Bronchial epithelial cell (primary cell): ENCODE measurements at regions not wholly inside any gene's neighbourhood (a gene's known extent, or its start where the extent isn't known, plus 50 kb on each side); places are given as distances from the start of the nearest gene placed in this dataset.
"Not testable (repeated sequence)": the region's sequence is repeated elsewhere in the genome, so short reads cannot be mapped to it uniquely, and the experiment has no call there.

Experiments
- DNase-seq: peaks from one replicate; pipeline ENCODE4 v3.0.0-alpha.2; 2010; ENCODE audit warnings: low read depth
- FAIRE-seq: peaks from 2 replicates; lab custom pipeline; 2011; peaks lifted over from hg19 to GRCh38; lab: Jason Lieb, UNC
- H3K27me3 ChIP-seq: 2 replicates; pipeline ENCODE4 v1.5.1; 2011; ENCODE audit warnings: low read length; ENCODE audit not compliant: control insufficient read depth, insufficient read depth
- H3K36me3 ChIP-seq: 2 replicates; pipeline ENCODE4 v1.5.1; 2011; ENCODE audit warnings: low read length; ENCODE audit not compliant: control insufficient read depth, insufficient read depth
- H3K4me3 ChIP-seq: 2 replicates; pipeline ENCODE4 v1.5.1; 2011; ENCODE audit warnings: mild to moderate bottlenecking, low read depth, low read length, control low read depth
- CTCF ChIP-seq: IDR thresholded peaks from 2 replicates; pipeline ENCODE4 v1.5.1; 2011; ENCODE audit warnings: mild to moderate bottlenecking, moderate library complexity, low read length, control low read depth, inconsistent platforms; ENCODE audit not compliant: insufficient read depth, severe bottlenecking

GRCh38 chr10:23493711-23494110 lies 54.8 kb downstream of the OTUD1 start:
- no peaks in the 10 kb centered on the region for H3K27me3 ChIP-seq
- FAIRE-seq, result no peak
- no peak for DNase-seq
- no peak for TF ChIP-seq CTCF
- H3K36me3 ChIP-seq, result no peaks in the 10 kb centered on the region
- H3K4me3 ChIP-seq, result no peak overlapping the region

DNA sequence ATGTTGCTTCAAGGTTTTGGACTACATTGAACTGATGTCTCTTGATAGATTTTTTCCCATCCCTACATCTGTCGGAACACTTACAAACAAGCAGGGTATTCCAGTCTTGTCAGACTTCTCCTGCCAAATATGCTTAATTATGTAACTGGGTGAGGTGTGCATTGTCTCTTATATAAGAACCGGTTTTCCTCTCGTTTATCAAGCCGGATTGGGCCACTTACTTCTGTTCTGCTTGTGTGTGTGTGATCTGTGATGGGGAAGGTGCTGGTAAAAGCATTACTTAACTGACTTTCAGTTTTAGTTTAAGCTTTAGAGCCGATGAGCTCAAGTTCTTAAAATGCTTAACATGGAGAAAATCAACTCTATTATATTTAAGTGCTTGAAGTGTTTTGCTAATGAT lies 57.9 kb downstream of the OTUD1 start:
- no peak for DNase-seq
- no peak for FAIRE-seq
- TF ChIP-seq CTCF, result no peak

GRCh38 chr10:23499372-23500132 lies 60.7 kb downstream of the OTUD1 start:
- TF ChIP-seq CTCF, result no peak
- DNase-seq (no peak), FAIRE-seq (no peak)
- Histone ChIP-seq H3K27me3 (no peaks in the 10 kb centered on the region), H3K36me3 (no peaks in the 10 kb centered on the region), H3K4me3 (no peak overlapping the region)

More for the DNA sequence above, 57.9 kb downstream of the OTUD1 start:
- Histone ChIP-seq H3K36me3 (no peaks in the 10 kb centered on the region), H3K4me3 (no peak overlapping the region), H3K27me3 (no peaks in the 10 kb centered on the region)

DNA sequence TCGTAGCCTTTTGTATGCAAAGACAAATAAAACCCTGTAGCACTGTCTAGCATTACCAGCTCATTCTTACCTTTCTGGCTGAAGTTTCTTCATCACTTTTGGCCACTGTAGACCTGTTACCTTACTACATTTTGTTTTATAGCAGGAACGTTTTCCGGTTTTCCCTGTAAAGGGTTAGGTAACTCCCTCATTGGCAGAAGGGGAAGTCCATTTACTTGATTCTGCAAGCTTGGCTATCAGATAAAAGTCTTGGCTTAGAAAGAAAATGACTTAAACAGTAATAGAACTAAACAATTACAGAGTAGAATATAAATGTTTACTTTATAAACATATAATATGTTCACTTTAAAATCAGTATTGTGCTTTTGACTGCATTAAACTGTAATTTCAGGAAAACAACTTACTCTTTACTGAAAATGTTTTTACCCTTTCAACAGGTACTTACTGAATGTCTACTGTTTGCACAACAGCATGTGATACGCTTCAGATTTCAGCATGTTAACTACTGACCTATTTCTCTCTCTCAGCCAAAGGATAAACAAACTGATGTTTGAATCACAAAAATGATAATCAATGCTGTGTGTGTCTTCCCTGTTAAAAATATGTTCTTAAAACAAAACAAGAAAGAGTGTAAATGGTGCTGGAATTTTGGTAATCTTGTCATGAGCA lies 67.1 kb downstream of the OTUD1 start:
- no peak for TF ChIP-seq CTCF
- H3K4me3 ChIP-seq, result no peak overlapping the region
- no peaks in the 10 kb centered on the region for H3K27me3 ChIP-seq
- DNase-seq (no peak), FAIRE-seq (no peak)
- no peaks in the 10 kb centered on the region for H3K36me3 ChIP-seq

DNA sequence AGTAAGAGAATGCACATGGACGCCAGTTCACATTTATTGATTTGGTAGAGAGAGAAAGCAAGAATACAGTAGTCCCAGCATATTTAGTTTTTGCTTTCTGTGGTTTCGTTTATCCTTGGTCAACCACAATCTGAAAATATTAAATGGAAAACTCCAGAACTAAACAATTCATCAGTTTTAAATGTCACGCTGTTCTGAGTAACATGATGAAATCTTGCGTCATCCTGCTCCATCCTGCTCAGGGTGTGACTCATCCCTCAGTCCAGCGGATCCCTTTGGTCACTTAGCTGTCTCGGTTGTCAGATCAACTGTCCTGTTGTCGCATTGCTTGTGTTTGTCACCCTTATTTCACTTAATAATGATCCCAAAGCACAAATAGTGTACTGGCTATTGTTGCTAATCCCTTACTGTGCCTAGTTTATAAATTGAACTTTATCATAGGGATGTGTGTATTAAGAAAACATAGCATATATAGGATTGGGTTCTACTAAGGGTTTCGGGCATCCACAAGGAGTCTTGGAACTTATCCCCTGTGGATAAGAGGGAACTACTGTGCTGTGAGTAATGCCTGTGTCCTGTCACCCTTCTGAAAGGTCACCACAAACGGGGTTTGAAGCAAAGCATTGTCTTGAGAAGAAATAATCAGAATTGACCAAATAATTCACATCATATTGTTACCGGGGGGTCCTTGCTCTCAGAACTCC lies 73.6 kb downstream of the OTUD1 start:
- no peak for FAIRE-seq
- peak; percentile 74 for DNase-seq
- H3K36me3 ChIP-seq, result no peaks in the 10 kb centered on the region
- H3K27me3 ChIP-seq, result no peaks in the 10 kb centered on the region
- no peak for TF ChIP-seq CTCF
- no peak overlapping the region for H3K4me3 ChIP-seq

DNA sequence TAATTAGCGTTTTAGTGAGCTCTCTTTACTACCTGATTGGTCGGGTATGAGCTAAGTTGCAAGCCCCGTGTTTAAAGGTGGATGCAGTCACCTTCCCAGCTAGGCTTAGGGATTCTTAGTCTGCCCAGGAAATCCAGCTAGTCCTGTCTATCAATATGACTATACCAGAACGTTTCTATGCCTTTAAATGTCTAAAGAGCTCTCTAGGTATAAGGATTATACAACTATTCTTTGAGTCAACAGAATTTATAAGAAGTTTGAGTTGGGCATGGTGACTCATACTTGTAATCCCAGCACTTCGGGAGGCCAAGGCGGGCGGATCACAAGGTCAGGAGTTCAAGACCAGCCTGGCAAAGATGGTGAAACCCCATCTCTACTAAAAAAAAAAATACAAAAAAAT lies 74.7 kb downstream of the OTUD1 start:
- not testable (repeated sequence) for H3K27me3 ChIP-seq, FAIRE-seq, H3K36me3 ChIP-seq, DNase-seq, H3K4me3 ChIP-seq
